Keratinocyte (primary cell): ENCODE measurements at regions not wholly inside any gene's neighbourhood (a gene's known extent, or its start where the extent isn't known, plus 50 kb on each side); places are given as distances from the start of the nearest gene placed in this dataset.
A peak's percentile ranks its signal among the peaks of the same experiment; 100 is the strongest.

Experiments used
- DNase-seq: peaks from one replicate; pipeline ENCODE4 v3.0.0-alpha.2; 2011; ENCODE audit warnings: low read depth, missing footprints, low spot score
- FAIRE-seq: peaks from 2 replicates; lab custom pipeline; 2011; peaks lifted over from hg19 to GRCh38; lab: Jason Lieb, UNC
- H2AFZ ChIP-seq: 2 replicates; pipeline ENCODE4 v1.6.0; 2012; ENCODE audit warnings: low read length, control low read depth, inconsistent platforms; ENCODE audit not compliant: control insufficient read depth
- H3K27ac ChIP-seq: 2 replicates; pipeline ENCODE4 v1.5.1; 2011; ENCODE audit warnings: low read length; ENCODE audit not compliant: control insufficient read depth, insufficient read depth
- H3K27me3 ChIP-seq: 3 replicates; pipeline ENCODE4 v1.6.0; 2011; ENCODE audit warnings: low read length; ENCODE audit not compliant: control insufficient read depth, insufficient read depth; ENCODE audit errors: extremely low read depth
- H3K36me3 ChIP-seq, 2 experiments: 2 replicates in 1 of 2; 3 replicates in 1 of 2; pipeline ENCODE4 v1.5.1; 2011; ENCODE audit warnings: low read length in 2 of 2, mild to moderate bottlenecking in 1 of 2; ENCODE audit not compliant: control insufficient read depth in 2 of 2, insufficient read depth in 2 of 2; ENCODE audit errors: extremely low read depth in 1 of 2
- H3K4me1 ChIP-seq: 3 replicates; pipeline ENCODE4 v1.5.1; 2011; ENCODE audit warnings: low read length; ENCODE audit not compliant: control insufficient read depth, insufficient read depth; ENCODE audit errors: extremely low read depth
- H3K4me2 ChIP-seq: 3 replicates; pipeline ENCODE4 v1.6.0; 2011; ENCODE audit warnings: low read depth, low read length; ENCODE audit not compliant: control insufficient read depth, insufficient read depth; ENCODE audit errors: extremely low read depth
- H3K4me3 ChIP-seq, 3 experiments: fragments of 200-600 bp in 1 of 3; sonication (generic) in 1 of 3; 2 replicates in 2 of 3; 3 replicates in 1 of 3; pipeline ENCODE4 v1.5.1; 2011 to 2016; ENCODE audit warnings: low read length in 3 of 3, mild to moderate bottlenecking in 3 of 3, control low read depth in 2 of 3, inconsistent platforms in 1 of 3, low read depth in 1 of 3, mixed read lengths in 1 of 3, mixed run types in 1 of 3, moderate library complexity in 1 of 3; ENCODE audit not compliant: control insufficient read depth in 2 of 3, insufficient read depth in 2 of 3; ENCODE audit errors: extremely low read depth in 1 of 3
- H3K79me2 ChIP-seq: 2 replicates; pipeline ENCODE4 v1.6.0; 2012; ENCODE audit warnings: low read length; ENCODE audit not compliant: control insufficient read depth, insufficient read depth
- H3K9ac ChIP-seq: 3 replicates; pipeline ENCODE4 v1.6.0; 2011; ENCODE audit warnings: low read length; ENCODE audit not compliant: control insufficient read depth, insufficient read depth; ENCODE audit errors: extremely low read depth
- H3K9me1 ChIP-seq: 3 replicates; pipeline ENCODE4 v1.6.0; 2011; ENCODE audit warnings: low read length; ENCODE audit not compliant: control insufficient read depth, insufficient read depth; ENCODE audit errors: extremely low read depth
- H3K9me3 ChIP-seq: 2 replicates; pipeline ENCODE4 v1.5.1; 2012; ENCODE audit warnings: low read depth, low read length; ENCODE audit not compliant: control insufficient read depth
- H4K20me1 ChIP-seq: 3 replicates; pipeline ENCODE4 v1.6.0; 2011; ENCODE audit warnings: low read length; ENCODE audit not compliant: control insufficient read depth, insufficient read depth; ENCODE audit errors: extremely low read depth
- EZH2 ChIP-seq: IDR thresholded peaks from one replicate; pipeline ENCODE4 v1.6.1; 2012; ENCODE audit warnings: inconsistent platforms, mild to moderate bottlenecking, low read length, moderate library complexity
- dilution Hi-C: fragments of 300-500 bp; cut with MboI; formaldehyde crosslinking; loops from one replicate; pipeline ENCODE4 v1.7.0; 2020; ENCODE audit warnings: low sequenced_read_pairs; ENCODE audit not compliant: extremely low pct_ligation_motif_present
- TF ChIP-seq, protein P1 (sequence below), 3 experiments: IDR thresholded peaks in 1 of 3; conservative IDR thresholded peaks in 1 of 3; optimal IDR thresholded peaks in 1 of 3; 2 replicates in 2 of 3; 3 replicates in 1 of 3; pipeline versions ENCODE3 to v1.5.1; 2011; ENCODE audit warnings: low read length in 3 of 3, mild to moderate bottlenecking in 3 of 3, moderate library complexity in 2 of 3, control low read depth in 1 of 3, inconsistent platforms in 1 of 3; ENCODE audit not compliant: insufficient read depth in 2 of 3; ENCODE audit errors: extremely low read depth in 1 of 3

DNA sequence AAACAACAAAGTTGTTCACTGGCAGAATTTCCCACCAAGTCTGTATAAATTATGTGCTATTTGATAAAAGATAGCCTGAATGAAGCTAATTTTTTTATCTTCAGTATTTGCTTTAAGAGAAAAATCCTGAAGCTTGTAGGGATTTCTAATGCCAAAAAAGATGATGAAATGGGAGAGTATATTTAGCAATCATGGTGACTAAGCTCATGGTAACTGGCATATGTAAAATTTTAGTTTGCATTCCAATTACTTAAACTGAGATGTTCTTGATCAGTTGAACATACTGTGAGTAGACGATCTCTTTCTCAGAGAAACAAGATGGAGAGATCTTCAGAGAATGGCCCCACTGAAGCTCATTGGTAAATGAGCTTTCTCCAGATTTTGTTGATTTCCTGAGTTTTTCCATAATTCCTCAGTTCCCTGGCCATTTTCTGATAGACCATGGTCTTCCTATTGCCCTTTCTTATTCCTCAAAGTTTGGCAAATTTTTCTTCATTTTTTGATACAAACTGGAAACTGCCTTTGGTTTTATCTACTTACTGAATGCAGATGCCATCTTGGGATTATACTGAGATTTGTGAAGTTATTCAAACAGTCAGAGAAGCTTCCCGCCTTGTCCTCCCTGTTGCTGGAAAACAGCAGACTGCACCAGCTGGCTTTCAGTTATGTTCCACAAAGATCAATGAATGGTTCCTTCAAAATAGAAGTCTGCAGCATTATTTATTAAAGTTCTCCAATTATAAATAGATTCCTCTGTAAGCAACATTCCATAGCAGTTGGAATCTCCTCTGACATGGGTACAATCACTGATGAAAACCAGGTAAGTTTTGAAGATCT lies 68.3 kb upstream of the ALOX12 start:
- H3K9ac ChIP-seq: no peak overlapping the region
- FAIRE-seq (no peak), DNase-seq (no peak)

GRCh38 chr17:6928193-6928592 lies 67.7 kb upstream of the ALOX12 start:
- no peak for DNase-seq
- no peak for FAIRE-seq
- Histone ChIP-seq H3K4me1 (peaks cover 10% of the 10 kb centered on the region), H2AFZ (no peak overlapping the region), H3K4me2 (no peak overlapping the region), H3K79me2 (no peaks in the 10 kb centered on the region), H3K4me3 (no peak overlapping the region), H4K20me1 (no peaks in the 10 kb centered on the region), H3K27ac (no peak overlapping the region), H3K9ac (no peak overlapping the region), H3K9me3 (no peaks in the 10 kb centered on the region), H3K9me1 (no peaks in the 10 kb centered on the region), H3K27me3 (no peaks in the 10 kb centered on the region), H3K36me3 (no peaks in the 10 kb centered on the region)
- TF ChIP-seq, protein P1, sequence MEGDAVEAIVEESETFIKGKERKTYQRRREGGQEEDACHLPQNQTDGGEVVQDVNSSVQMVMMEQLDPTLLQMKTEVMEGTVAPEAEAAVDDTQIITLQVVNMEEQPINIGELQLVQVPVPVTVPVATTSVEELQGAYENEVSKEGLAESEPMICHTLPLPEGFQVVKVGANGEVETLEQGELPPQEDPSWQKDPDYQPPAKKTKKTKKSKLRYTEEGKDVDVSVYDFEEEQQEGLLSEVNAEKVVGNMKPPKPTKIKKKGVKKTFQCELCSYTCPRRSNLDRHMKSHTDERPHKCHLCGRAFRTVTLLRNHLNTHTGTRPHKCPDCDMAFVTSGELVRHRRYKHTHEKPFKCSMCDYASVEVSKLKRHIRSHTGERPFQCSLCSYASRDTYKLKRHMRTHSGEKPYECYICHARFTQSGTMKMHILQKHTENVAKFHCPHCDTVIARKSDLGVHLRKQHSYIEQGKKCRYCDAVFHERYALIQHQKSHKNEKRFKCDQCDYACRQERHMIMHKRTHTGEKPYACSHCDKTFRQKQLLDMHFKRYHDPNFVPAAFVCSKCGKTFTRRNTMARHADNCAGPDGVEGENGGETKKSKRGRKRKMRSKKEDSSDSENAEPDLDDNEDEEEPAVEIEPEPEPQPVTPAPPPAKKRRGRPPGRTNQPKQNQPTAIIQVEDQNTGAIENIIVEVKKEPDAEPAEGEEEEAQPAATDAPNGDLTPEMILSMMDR (optimal IDR thresholded peaks at IDR 0.05 in 1 of 3, IDR thresholded peaks at IDR 0.05 in 1 of 3, conservative IDR thresholded peaks at IDR 0.05 in 1 of 3; ENCODE audit: extremely low read depth in 1 of 3, insufficient read depth in 2 of 3, low read length in 3 of 3): no peak
- TF ChIP-seq EZH2: no peak
- dilution Hi-C loops: no loop called here

More for the DNA sequence above, 68.3 kb upstream of the ALOX12 start:
- Histone ChIP-seq H2AFZ (no peak overlapping the region), H3K27me3 (no peaks in the 10 kb centered on the region), H4K20me1 (no peaks in the 10 kb centered on the region), H3K4me2 (peak overlapping the region; percentile 38), H3K4me3 (no peak overlapping the region), H3K36me3 (no peaks in the 10 kb centered on the region), H3K79me2 (no peaks in the 10 kb centered on the region), H3K9me1 (no peaks in the 10 kb centered on the region), H3K4me1 (peaks cover 10% of the 10 kb centered on the region), H3K9me3 (no peaks in the 10 kb centered on the region), H3K27ac (peak overlapping the region; percentile 37)
- dilution Hi-C loops: no loop called here
- TF ChIP-seq, protein P1 (optimal IDR thresholded peaks at IDR 0.05 in 1 of 3, IDR thresholded peaks at IDR 0.05 in 1 of 3, conservative IDR thresholded peaks at IDR 0.05 in 1 of 3; ENCODE audit: extremely low read depth in 1 of 3, insufficient read depth in 2 of 3, low read length in 3 of 3): no peak
